ENCODE measurements at regions not wholly inside any gene's neighbourhood (a gene's known extent, or its start where the extent isn't known, plus 50 kb on each side); places are given as distances from the start of the nearest gene placed in this dataset.
"Not testable (repeated sequence)": the region's sequence is repeated elsewhere in the genome, so short reads cannot be mapped to it uniquely, and the experiment has no call there.

DNA sequence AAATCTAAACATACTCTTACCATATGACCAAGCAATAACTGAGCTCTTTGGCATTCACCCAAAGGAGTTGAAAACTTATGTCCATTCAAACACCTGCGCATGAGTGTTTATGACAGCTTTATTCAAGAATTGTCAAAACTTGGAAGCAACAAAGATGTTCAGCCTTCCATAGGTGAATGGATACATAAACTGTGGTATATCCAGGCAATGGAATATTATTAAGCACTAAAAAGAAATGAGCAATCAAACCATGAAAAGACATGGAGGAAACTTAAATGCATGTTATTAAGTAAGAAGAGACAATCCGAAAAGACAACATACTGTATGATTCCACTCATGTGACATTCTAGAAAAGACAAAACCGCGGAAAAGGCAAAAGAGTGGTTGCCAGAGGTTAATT lies 312.0 kb upstream of the TMC3 start:
- no peak for DNase-seq

DNA sequence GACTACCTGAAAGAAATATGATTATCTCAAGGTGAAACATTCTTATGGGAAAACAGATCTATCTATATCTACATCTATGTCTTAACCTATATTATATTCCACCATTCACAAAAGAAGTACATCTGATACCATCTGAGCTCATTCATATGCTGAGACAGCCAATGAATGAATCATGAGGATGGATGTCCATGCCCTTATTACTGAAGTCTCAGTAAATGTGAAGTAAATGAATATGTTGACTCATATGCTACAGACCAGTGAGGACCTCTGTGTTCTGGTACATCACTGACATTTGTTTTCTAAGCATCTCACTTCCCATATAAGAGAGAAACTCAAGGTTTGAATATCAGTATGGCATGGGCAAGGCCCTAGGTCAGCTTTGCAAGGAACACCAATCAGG lies 311.2 kb upstream of the TMC3 start:
- DNase-seq, result no peak

DNA sequence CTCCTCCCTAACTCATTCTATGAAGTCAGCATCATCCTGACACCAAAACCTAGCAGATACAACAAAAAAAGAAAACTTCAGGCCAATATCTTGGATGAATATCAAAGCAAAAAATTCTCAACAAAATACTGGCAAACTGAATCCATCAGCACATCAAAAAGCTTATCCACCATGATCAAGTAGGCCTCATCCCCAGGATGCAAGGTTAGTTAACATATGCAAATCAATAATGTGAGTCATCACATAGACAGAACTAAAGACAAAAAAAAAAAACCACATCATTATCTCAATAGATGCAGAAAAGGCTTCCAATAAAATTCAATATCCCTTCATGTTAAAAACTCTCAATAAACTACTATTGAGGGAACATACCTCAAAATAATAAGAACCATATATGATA lies 306.8 kb upstream of the TMC3 start:
- DNase-seq, result no peak

DNA sequence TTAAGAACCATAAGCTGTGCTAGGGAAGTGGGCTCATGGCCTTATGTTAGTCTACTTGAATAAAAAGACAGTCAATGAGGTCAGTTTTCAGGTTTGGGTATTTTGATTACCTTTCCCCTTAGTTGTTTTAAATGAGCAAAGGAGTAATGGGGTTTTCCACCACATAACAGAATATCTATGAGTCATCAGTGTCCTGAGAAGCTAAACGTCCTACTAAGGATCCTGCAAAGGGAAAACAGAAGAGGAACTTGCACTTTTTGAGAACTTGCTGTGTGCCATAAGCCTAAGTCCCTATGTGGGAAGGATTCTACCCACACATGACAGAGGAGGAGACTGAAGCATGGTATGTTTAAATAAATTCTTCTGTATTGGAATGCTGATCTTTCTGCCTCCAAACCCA lies 292.8 kb upstream of the TMC3 start:
- no peak for DNase-seq

DNA sequence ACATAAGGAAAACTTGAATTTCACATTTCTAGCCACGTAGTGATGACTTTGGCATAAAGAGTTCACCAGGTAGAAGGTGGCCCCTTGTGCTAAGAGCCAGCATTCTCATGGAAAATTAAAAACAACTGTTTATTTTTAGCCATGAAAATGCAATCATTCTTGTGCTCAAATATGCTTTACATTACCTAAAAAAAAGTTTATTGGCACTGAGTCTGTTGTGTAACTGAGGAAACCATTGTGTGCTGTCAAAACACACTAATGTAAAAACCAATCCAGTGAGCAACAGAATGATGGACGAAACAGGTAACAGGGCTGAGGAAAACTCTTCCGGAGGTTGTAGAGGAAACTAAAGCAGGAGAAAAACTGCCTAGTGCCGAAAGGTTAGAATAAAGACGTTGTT lies 287.0 kb upstream of the TMC3 start:
- DNase-seq, result no peak

DNA sequence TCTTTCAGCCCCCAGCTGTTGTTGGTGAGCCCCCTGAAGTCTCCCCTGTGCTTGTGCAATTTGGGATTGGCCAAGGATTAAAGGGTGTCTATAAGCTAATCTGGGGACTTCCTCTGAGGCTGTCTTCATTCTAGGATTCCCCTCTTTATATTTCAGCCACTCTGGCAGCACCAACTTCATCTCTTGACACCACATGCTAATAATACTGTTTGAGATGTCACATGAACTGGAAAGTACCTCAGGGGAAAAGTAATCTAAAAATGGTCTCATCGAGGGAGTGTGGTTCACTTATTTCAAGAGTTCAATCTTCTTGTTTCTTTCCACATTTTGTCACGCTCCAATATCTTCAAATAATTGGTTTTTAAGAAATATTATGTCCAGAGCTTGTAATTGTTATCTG lies 279.2 kb upstream of the TMC3 start:
- no peak for DNase-seq

DNA sequence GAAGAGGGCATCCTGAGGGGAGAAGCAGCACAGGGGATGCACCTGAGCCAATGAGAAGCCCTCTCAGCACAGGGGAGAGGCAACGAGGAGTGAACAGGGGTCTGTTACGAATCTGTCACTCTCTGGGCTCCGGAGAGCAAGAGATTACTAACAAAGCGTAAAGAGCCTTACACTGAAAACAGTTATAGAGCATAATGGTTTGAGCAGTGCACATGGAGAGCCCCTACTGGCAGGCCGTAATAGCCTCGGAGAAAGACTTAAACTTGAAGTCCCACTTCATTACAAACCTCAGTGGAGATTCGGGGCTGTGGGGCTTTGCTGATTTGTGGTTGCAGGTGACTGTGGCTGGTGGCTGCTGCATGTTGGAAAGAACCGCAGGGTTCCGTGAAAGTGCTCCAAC lies 271.5 kb upstream of the TMC3 start:
- DNase-seq, result no peak

DNA sequence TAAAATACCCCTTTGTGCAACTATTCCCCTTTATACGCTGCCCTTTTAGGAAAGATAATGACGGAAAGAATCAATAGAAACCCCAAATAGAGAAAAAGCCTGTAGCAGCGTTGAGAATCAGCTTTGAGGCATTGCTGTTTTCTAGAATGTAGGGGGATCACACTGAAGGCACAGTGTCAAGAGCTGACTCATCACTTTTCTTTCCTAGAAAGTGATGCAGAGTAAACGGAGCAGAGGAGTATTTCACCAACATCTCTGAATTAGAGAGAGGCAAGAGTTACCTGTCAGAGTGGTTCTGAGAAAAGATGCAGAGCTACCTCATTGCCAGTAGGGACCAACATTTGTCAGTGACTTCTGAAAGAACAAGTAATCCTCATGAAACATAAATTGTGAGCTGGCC lies 269.8 kb upstream of the TMC3 start:
- no peak for DNase-seq

DNA sequence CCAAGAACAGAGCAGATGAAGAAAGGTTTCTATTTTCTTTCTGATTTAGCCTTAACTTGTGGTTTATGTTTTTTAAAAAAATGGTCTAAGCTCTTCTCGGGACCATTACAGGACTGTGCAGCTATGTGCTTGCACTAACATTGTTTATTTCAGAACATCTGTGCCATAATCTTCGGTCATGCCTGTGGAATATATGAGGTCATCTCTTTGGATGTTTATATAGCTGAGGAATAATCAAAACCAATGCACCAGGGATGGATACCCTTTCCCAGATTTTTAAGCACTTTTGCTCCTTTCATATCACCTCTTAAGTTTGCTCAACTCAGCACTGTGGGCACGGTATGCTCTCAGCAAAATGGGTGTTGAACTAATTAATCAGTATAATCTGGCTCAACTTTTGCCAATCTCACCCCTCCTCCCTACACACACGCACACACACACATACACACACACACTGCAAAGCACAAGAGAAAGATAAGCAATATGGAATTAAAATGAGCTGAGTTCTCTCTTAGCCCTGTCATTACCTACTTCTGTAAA lies 268.5 kb upstream of the TMC3 start:
- DNase-seq, result no peak

DNA sequence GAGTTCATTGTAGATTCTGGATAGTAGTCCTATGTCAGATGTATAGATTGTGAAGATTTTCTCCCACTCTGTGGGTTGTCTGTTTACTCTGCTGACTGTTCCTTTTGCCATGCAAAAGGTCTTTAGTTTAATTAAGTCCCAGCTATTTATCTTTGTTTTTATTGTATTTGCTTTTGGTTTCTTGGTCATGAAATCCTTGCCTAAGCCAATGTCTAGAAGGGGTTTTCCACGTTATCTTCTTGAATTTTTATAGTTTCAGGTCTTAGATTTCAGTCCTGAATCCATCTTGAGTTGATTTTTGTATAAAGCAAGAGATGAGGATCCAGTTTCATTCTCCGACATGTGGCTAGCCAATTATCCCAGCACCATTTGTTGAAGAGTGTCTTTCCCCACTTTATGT lies 262.1 kb upstream of the TMC3 start:
- not testable (repeated sequence) for DNase-seq

DNA sequence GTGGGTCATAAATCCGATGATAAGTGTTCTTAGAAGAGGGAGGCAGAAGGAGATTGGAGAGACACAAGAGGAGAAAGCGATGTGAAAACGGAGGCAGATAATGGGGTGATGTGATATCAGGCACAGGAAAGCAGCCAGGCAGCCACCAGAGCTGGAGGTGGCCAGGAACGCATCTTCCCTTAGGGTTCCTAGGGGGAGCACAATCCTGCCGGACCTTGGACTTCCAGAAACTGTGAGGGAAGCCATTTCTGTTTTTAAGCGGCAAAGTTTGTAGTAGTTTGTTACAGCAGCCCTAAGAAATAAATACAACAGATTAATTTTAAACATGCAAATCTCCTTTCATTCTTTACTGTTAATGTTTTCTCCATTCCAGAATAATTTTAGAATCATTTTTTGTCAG lies 259.9 kb upstream of the TMC3 start:
- DNase-seq, result no peak

DNA sequence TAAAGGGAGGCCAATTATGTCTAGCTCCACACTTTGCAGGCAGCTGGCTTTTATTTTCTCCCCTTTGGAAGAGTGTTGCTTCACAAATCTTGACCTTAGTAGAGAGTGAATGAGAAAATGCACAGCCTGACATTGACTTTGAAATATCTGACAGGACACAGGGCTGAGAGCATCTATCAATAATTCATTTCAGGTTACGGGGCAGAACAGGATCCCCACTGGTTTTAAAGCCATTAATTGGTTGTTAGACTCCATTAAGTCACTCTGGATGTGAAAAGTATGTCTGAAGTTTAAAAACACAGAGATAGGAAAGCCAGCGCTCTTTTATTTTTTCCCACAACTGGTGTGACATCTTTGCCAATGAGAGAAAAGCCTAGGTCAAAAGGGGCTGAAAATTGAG lies 251.9 kb upstream of the TMC3 start:
- no peak for DNase-seq

DNA sequence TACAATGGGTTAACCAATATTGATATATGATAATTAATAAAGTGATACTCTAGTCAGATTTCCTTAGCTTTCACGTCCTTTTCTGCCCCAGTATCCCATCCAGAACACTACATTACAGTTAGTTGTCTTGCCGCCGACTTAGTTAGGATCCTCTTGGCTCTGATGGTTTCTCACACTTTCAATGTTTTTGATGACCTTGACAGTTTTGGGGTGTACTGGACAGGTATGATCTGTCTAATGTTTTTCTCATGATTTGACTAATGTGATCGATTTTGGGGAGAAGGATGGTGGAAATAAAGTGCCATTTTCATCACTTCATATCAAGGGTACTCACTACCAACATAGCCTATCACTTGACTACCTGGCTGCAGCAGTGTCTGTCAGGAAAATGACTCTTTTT lies 245.0 kb upstream of the TMC3 start:
- no peak for DNase-seq

DNA sequence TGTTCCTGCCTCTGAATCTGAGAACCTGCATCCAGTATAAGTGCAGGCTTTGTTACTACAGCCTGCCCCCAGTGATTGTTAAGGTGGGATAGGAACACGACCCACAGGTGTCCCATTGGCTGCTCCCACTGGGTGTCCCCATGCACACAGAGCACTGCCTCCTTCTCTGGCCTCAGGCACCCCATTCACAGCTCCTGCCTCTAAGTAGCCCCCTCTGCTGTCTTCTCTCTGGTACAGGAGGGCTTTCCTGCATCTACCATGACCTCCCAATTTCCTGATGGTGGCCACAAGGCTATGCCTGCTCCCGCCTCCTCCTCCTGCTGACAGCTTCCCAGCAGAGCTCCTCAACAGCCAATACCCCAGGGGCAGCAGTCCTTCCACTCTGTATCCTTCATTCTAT lies 238.6 kb upstream of the TMC3 start:
- DNase-seq, result no peak

DNA sequence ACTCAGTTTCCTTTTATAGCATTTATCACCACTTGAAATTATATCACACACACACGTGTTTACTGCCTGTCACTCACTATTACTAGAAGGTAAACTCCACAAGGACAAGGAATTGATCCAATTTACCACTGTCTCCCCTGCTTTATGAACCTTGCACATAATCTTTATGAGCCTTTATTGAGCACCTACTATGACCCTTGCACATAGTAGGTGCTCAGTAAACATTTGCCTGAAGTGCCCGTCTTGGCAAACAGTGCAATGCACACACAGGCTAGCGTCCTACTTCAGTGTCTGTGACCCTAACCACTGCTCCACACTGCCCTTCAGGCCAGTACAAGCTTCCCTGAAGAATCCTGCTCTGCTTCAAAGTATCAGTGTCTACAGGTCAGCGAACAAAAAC lies 237.7 kb upstream of the TMC3 start:
- no peak for DNase-seq

DNA sequence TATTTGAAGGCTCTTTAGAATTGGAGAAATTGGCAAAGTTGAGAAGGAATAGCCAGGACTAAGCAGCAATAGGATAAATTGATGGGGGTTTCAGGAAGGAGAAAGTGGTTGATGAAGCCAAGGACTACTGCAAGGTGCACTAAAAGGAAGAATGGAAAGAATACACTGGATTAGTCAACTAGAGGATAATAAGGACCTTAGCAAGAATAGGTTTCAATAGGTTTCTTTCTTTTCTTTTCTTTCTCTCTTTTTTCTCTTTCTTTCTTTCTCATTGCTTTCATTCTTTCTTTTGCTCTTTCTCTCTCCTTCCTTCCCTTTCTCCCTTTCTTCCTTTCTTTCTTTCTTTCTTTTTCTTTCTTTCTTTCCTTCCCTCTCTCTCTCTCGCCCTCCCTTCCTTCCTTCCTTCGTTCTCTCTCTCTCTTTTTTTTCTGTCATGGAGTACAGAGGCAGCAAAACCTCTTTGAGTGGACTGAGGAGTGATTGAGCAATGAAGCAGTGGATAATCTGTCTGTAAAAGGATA lies 234.4 kb upstream of the TMC3 start:
- DNase-seq, result no peak

DNA sequence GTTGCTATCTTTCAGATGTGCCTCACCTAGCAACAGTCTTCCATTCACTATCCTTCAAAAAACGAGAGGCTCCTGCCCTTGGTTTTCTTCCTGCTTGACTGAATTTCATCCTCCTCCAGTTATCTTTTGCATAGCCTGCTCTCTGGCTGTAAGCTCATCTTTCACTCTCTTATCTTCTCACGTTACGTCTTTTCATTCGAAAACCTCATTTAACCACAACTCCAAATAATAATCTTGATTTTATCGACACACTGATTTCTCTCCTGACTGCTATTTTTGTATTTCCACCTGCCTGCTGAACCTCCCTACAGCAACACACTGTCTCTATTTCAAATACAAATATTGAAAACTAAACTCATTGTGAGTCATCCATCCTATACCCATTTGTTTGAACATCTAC lies 230.7 kb upstream of the TMC3 start:
- DNase-seq, result no peak

DNA sequence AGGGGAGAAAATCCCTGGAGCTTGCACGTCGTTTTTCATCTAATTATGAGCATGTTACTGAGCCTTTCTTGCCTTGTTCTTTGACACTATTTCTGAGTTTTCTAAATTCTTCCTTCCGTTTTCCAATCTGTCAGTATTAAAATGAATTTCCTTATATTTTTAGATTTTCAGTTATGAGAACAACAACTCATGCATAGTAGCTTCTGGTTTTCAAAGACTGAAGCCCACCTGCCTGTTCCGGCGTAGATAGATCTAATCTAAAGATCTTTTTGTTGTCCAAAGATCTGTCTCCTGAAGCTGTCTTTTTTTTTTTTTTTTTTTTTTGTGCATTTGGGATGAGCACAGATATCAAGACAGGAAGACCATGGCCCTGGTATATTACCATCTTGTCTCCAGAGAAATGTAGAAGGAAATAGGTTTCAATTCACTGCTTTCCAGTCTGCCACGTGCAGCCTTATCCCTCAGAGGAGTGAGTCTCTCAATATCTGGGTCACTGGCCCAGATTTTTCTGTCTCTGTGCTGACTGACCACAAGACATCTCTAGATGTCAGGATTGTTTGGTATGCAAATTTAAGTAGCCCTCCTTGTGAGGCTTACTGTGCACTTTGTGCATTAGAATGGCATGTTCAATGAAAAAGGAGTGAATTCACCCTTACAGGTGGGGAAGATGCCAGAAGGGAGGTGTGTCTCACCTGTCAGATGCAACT lies 222.3 kb upstream of the TMC3 start:
- no peak for DNase-seq

DNA sequence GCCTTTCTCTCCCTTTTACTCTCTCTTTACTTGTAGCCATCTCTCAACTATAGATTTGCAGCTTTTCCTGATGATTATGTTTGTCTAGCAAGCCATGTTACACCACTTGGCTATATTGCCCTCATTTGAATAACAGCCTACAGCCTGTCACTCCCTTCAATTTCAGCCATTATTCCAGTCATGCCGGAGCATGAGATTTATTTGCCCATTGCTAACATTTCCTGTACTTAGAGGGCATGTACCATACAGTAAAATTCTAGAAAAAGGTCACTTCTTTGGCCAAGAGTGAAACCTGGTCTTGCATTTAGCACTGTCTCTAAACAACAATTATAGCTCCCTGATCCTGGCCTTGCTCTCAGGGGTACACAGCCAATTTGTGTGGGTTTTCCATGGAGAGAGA lies 221.7 kb upstream of the TMC3 start:
- DNase-seq, result no peak

DNA sequence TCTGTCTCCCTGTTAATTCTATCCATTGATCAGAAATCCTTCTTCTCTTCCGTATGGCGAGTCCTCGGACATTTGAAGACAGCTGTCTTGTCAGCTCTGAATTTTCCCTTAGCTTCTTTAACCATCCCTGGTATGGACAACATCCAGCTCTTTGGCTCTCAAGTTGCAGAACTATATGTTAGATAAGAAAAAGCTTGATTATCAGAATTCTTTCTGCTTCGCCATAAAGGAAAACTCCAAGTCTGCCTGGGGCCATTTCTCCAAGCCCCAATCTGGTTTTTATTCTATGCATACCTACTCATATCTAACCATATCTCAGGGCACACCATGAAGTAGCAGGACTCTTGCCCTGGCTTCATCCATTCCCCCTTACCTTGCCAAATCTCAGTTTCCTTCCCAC lies 215.7 kb upstream of the TMC3 start:
- no peak for DNase-seq

DNA sequence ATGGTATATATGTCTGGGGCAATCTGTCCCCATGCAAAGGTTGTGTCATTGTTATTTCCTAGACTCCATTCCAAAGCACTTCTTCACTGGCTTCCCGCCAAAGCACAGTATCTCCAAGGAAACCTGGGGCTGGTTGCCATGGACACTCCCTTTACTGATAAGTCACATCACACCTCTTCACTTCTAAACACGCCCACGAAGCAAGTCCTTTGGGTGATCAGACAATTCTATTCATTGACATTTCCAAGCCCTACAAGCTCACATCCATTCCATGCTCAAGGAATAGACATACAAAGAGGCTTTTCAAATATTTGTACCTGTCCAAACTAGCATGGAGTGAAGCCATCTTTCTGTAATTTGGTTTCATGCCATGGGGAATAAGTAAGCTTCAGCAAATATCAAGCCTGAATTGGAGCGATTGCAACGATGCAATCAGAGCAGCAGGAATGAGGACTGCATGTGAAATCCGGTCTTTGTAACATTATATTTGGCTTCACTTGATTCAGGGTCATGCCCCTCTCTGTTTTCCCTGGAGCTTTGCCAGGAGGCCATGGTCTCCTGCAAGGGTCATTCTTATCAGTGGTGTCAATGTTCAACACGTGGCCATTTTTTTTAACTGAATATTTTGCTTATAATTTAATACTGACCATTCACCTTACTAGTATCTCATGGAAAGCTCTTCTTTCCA lies 201.6 kb upstream of the TMC3 start:
- no peak for DNase-seq

DNA sequence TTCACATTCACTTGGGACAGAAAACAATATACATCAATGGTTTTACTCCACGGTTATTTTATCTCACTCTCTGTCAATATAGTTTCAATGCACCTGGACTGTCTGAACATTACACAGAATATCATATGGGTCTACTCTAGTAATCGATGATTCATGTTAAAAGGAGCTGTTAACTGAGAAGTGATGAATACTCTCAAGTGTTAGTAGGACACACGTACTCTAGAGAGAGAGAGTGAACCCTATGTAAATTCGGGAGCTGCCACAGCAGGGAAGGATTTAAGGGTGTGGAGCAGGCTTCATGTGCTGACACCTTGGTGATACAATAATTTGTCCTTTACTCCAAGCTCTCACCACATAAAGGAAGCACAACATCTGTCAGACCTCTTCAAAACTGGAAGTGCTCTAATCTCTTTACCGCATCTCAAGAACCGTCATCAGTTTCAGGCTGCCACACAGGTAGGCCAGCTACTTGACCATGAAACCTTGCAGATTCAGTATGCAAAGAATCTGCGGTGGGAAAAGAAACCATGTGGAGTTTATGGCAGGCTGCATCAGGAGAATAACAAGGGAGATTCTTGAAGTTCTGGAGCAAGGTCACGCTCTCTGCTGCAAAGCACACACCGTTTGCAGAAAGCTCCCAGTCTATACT lies 199.2 kb upstream of the TMC3 start:
- no peak for DNase-seq

DNA sequence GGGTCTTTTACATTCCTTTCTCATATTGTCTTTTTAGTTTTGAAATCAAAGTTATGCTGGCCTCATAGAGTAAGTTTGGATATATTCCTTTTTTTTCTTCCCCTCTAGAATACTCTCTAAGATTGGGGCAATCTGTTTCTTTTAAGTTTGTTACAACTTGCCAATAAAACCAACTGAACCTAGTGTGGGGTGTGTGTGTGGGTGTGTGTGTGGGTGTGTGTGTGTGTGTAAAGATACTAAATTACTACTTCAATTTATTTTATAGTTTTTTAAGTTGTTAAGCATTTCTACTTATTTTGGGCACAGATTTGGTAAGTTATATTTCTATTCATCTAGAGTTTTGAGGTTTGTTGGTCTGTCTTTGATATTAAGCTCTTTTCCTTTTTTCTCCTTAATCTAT lies 198.2 kb upstream of the TMC3 start:
- DNase-seq, result no peak

All from stimulated activated CD4-positive, alpha-beta T cell treated with anti-CD3 and anti-CD28 coated beads, Interleukin-2, amount 100 ng/mL, for 48 hours (primary cell).